ENCODE measurements at regions not wholly inside any gene's neighbourhood (a gene's known extent, or its start where the extent isn't known, plus 50 kb on each side); places are given as distances from the start of the nearest gene placed in this dataset.

DNA sequence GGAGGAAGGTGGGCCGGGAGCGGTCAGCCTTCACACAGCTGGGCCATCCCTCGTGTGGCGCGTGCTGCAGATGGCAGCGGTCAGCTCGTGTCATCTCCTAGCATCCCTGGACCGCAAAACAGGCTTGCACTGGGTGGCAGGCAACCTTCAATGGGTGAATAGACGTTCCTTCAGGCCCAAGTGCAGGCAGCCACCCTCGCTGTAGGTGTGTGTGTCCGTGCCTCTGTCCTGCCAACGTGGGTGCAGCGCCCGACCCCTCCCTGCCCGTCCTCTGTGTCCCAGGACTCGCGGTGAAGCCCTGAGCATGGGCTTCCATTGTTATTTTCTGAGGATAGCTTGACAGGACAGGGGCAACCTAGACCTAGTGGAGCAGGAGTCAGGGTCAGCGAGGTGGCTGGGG, 79.8 kb upstream of the STOX2 start:
- TF ChIP-seq, protein P1, sequence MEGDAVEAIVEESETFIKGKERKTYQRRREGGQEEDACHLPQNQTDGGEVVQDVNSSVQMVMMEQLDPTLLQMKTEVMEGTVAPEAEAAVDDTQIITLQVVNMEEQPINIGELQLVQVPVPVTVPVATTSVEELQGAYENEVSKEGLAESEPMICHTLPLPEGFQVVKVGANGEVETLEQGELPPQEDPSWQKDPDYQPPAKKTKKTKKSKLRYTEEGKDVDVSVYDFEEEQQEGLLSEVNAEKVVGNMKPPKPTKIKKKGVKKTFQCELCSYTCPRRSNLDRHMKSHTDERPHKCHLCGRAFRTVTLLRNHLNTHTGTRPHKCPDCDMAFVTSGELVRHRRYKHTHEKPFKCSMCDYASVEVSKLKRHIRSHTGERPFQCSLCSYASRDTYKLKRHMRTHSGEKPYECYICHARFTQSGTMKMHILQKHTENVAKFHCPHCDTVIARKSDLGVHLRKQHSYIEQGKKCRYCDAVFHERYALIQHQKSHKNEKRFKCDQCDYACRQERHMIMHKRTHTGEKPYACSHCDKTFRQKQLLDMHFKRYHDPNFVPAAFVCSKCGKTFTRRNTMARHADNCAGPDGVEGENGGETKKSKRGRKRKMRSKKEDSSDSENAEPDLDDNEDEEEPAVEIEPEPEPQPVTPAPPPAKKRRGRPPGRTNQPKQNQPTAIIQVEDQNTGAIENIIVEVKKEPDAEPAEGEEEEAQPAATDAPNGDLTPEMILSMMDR (IDR thresholded peaks at IDR 0.05): no peak
- TF ChIP-seq POLR2A (IDR thresholded peaks at IDR 0.05): no peak
- TF ChIP-seq POLR2AphosphoS5 (IDR thresholded peaks at IDR 0.05): no peak
